ENCODE measurements at regions not wholly inside any gene's neighbourhood (a gene's known extent, or its start where the extent isn't known, plus 50 kb on each side); places are given as distances from the start of the nearest gene placed in this dataset.
"Not testable (repeated sequence)": the region's sequence is repeated elsewhere in the genome, so short reads cannot be mapped to it uniquely, and the experiment has no call there.

DNA sequence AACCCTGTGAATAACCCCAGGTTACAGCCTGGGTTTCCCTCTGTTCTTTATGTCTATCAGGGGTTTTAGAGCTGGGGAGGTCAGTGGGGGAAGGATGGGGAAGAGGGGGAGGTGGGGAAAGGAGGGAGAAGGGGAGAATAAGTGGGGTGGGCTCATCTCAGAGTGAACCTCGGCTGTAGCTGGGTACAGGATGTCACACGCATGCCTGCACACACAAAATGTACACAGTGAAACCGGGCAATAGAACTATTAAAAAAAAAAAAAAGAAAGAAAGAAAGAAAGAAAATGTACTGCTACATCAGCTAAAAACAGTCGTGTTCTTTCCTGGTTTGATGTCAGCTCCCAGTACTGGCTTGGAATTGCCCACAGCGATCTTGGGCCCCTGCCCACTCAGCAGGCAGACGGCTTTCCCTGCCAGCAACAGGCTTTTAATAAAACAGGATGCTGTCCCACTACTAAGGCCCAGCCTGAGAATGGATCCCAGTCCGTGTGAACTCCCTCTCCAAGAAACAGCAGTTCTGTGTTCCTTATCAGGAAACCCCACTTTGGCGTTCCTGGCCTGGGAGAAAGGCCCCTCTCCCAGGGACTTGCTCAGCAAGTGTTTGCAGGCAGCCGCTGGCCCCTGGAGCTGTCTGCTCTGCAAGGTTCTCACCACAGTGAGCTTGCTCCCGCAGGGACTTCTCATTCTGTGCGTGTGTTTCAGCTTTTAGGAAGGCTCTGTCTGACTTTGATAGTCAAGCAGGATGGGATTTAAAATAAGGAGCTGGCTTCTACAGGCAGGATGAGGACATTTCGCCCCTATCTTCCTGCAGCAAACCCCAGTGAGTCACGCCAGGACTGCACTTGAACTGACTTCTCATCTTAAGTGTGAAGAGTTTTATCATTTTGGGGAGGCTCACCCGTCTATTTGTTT, 225.6 kb downstream of the BCL2L11 start:
- H3K27me3 ChIP-seq; H3K36me3 ChIP-seq; H3K27ac ChIP-seq; H3K4me1 ChIP-seq (ENCODE audit: control insufficient read depth in 1 of 2, insufficient read depth in 1 of 2, low read depth in 1 of 2, low read length in 1 of 2); H3K9me3 ChIP-seq; H3K4me3 ChIP-seq (ENCODE audit: low read depth in 1 of 2, low read length in 1 of 2): not testable (repeated sequence)

DNA sequence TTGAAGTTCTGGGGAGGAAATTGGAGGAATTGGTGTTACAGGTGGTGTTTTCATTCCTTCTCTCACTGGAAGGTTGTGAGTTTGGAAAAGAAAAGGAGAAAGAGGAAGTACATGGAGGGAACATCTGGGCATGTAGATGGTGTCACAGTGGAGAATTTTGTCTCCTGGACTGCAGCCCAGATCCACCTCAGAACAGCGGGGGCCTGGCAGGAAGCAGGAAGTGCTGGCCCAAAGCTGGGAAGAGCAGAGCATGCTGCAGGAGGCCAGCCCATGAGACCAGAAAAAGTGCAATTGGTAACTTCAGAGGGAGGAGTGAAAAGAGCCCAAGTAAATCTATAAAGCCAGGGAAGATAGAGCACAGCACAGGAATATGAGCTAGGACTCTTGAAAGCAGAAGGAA, 227.0 kb downstream of the BCL2L11 start:
- H3K4me1 ChIP-seq (ENCODE audit: control insufficient read depth in 1 of 2, insufficient read depth in 1 of 2, low read depth in 1 of 2, low read length in 1 of 2); H3K27ac ChIP-seq; H3K4me3 ChIP-seq (ENCODE audit: low read depth in 1 of 2, low read length in 1 of 2); H3K27me3 ChIP-seq; H3K36me3 ChIP-seq; H3K9me3 ChIP-seq: not testable (repeated sequence)

DNA sequence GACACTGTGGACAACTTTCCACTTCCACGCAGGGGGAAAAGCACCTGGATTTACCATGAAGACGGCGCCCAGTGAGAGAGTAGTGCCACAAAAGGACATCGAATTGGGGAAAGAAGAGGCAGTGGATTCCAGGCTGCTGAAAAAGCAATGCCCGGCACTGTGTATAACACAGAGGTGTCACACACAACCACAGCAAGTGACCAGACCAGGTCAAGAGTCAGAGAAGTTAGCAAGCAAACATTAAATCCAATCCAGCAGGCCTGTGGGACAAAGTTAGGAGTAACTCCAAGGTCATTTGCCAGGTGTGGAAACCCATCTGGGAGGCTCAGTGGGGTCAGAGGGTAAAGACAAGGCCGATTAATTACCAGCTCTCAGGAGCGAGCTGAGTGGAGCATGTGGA, 227.6 kb downstream of the BCL2L11 start:
- H3K9me3 ChIP-seq; H3K27me3 ChIP-seq; H3K36me3 ChIP-seq; H3K27ac ChIP-seq; H3K4me3 ChIP-seq (ENCODE audit: low read depth in 1 of 2, low read length in 1 of 2); H3K4me1 ChIP-seq (ENCODE audit: control insufficient read depth in 1 of 2, insufficient read depth in 1 of 2, low read depth in 1 of 2, low read length in 1 of 2): not testable (repeated sequence)

DNA sequence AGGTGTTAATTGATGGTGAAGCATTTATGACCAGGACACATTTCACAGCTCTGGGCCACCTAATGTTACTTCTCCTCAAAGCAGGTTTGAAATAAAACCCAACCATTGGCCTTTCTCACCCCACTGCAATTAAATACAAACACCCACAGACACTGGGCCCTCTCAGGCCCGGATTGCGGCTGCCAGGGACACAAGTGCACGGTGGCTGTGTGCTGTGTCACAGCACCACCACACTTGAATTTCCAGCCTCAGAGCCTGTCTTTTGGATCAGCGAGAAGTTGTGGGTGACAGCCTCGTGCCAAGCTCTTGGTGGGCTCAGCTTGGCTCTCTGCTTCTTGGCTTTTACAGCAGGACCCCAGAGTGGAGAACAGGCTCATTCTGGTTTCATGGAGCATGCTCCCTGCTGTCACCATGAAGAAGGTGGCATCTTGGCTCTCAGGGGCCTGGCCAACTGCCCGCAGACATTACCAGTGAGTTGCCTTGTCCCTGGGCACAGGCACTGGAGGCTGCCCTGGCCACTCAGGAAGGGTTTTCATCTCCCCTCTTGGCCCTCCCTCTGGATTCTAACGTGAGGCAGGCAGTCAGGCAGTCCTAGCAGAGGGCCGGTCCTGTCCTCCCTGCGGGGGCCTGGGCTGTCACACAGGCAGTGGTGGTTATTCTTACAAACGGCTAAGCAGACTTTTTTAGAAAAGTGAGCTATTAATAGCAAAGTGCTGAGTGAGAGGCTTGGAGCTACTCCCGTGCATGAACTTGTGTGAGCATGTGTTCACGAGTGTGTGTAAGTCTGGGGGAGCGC, 234.5 kb downstream of the BCL2L11 start:
- H3K9me3 ChIP-seq; H3K4me1 ChIP-seq (ENCODE audit: control insufficient read depth in 1 of 2, insufficient read depth in 1 of 2, low read depth in 1 of 2, low read length in 1 of 2); H3K27me3 ChIP-seq; H3K27ac ChIP-seq; H3K36me3 ChIP-seq; H3K4me3 ChIP-seq (ENCODE audit: low read depth in 1 of 2, low read length in 1 of 2): not testable (repeated sequence)

DNA sequence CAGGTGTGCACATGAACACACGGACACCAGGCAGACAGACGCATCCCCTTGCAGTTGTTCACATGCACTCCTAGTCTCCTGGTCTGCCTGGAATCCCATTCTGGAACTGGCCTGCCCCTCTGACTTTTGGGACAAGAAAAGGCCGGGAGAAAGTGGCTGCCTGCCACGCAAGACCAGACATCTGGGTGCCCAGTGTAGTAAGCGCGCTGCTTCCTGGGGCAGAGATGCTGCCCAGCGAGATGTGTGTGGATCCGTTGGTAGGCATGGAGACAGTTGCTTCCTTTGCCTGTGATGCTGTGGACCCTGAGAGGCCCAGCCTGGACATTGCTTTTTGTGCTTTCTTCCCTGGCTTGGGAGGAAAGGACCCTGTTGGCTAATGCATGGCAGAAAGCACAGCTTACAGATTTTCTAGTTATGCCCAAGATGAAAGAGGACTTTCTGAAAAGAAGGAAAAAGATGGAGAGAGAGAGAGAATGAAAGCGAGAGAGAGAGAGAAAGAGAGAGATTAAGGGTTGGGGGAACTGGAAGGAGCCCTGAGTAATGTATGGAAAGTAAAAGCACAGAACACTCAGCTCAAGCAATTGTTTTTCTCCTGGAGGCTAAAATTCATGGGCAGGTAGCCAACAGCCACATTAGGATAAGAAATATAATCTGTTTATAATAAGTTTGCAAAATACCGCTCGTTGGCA, 235.3 kb downstream of the BCL2L11 start:
- not testable (repeated sequence) for H3K36me3 ChIP-seq; H3K27me3 ChIP-seq; H3K4me3 ChIP-seq (ENCODE audit: low read depth in 1 of 2, low read length in 1 of 2); H3K9me3 ChIP-seq; H3K4me1 ChIP-seq (ENCODE audit: control insufficient read depth in 1 of 2, insufficient read depth in 1 of 2, low read depth in 1 of 2, low read length in 1 of 2); H3K27ac ChIP-seq

DNA sequence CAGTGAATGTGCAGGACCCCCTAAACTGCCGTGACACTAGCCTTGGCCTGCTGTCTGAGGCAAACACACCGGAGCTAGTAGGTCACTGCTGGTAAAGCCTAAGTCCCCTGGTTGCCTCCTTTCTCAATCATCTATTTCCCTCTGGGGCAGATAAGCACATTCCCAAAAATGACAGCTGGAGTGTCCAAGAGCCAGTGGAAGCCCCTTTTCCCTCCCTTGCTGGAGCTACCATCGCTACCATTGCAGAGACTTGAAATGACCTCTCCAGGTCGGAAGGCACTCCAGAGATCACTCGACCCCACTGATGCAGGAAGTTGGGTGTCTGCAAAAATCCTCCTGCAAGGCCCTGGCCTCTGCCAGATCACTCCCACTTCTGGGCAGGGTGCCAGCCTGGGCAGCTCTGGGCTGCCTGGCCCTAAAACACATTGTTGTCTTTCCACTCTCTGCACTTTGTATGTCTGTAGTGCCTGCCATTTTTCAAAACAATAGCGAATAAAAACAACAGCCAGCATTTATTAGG, 235.9 kb downstream of the BCL2L11 start:
- not testable (repeated sequence) for H3K36me3 ChIP-seq

DNA sequence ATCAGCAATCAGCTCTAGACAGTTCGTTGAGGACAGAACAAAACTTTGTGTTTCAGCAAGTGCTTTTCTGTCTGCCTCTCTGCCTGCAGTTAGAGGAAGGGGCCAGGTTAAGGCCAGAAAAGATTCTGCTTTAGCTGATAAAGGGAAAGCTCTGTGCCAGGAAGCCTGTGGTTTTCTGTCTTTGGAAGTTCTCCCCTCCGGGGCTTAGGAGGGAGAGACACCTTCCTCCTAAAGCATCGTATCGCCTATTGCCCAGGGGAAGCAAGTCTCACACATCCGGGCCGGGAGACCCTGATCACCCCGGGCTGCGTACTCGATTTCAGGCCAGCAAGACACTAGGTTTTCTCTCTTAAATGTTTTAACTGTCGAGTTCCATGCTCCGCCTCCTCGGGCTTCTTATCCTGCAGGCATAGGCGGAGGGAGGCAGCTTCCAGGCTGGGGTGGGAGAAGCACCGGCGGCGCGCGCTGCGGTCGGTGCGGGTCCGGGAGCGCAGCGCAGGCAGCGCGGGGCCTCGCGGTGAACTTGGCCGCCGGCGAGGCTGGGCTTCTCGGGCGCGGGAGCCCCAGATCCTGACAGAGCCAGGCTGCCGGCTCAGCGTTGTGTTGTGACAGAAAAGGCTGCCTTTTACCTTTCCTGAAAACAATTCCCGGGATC, 245.4 kb downstream of the BCL2L11 start:
- not testable (repeated sequence) for H3K4me1 ChIP-seq (ENCODE audit: control insufficient read depth in 1 of 2, insufficient read depth in 1 of 2, low read depth in 1 of 2, low read length in 1 of 2); H3K4me3 ChIP-seq (ENCODE audit: low read depth in 1 of 2, low read length in 1 of 2); H3K27ac ChIP-seq; H3K36me3 ChIP-seq; H3K9me3 ChIP-seq
- H3K27me3 ChIP-seq: peaks cover 14% of the 10 kb centered on the region

More for the DNA sequence above, 235.9 kb downstream of the BCL2L11 start:
- not testable (repeated sequence) for H3K4me3 ChIP-seq (ENCODE audit: low read depth in 1 of 2, low read length in 1 of 2); H3K9me3 ChIP-seq; H3K27me3 ChIP-seq; H3K27ac ChIP-seq; H3K4me1 ChIP-seq (ENCODE audit: control insufficient read depth in 1 of 2, insufficient read depth in 1 of 2, low read depth in 1 of 2, low read length in 1 of 2)

DNA sequence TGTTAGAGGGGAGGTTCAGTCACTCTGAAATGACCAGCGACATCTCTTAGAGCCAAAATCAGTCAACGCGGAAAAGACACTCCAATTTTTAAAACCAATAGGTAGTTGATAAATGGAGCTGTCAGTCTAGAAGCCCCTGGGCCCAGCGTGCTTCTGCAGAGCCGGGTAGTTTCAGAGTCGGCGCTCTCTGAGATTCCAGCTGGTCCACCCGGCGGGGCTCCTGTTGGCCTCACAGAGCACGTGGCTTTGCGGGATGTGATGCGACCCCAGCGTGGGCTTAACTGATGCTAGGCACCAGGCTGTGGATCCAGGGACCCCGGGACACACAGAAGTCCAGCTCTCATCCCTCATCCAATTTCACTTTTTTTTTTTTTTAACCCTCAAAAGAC, 245.9 kb downstream of the BCL2L11 start:
- not testable (repeated sequence) for H3K9me3 ChIP-seq; H3K27ac ChIP-seq; H3K4me1 ChIP-seq (ENCODE audit: control insufficient read depth in 1 of 2, insufficient read depth in 1 of 2, low read depth in 1 of 2, low read length in 1 of 2); H3K36me3 ChIP-seq; H3K4me3 ChIP-seq (ENCODE audit: low read depth in 1 of 2, low read length in 1 of 2)
- peaks cover 14% of the 10 kb centered on the region for H3K27me3 ChIP-seq

DNA sequence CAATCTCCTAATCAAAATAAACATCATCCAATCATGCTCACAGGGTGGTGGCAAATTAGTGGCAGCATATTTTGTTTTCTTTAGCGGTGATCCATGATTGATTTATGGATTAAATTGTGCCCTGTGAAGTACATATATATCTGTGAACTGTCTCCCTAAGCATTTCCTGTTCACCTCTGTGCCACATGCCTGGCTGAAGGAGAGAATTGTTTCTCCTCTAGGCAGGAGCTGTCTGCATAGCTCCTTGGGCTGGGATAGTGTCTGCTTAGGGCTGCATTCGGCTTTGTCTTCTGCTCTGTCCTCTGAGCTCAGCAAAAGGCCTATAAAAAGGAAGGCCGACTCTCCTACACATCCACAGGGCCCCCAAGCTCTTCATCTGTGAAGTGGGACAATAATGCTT, 246.4 kb downstream of the BCL2L11 start:
- not testable (repeated sequence) for H3K27ac ChIP-seq; H3K36me3 ChIP-seq; H3K9me3 ChIP-seq; H3K4me3 ChIP-seq (ENCODE audit: low read depth in 1 of 2, low read length in 1 of 2); H3K4me1 ChIP-seq (ENCODE audit: control insufficient read depth in 1 of 2, insufficient read depth in 1 of 2, low read depth in 1 of 2, low read length in 1 of 2)
- peaks cover 14% of the 10 kb centered on the region for H3K27me3 ChIP-seq

DNA sequence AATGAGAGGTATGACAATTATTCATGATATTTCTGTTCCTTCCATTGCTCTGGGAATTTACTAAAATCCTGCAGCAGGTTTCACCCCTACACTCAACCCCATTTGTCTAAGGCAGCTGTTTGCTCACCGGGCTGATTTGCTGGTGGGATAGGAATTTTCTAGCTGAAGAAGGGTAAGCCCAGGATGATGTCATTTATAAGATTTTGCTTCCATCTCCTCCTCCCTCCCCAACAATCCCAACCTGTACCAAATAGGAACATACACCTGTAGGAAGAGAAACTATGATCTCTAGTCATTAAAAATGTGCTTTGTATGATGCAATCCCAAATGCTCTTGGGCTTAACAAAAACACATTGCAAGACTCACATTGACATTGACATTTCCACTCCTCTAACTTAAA, 247.2 kb downstream of the BCL2L11 start:
- H3K4me1 ChIP-seq (ENCODE audit: control insufficient read depth in 1 of 2, insufficient read depth in 1 of 2, low read depth in 1 of 2, low read length in 1 of 2); H3K36me3 ChIP-seq; H3K9me3 ChIP-seq; H3K4me3 ChIP-seq (ENCODE audit: low read depth in 1 of 2, low read length in 1 of 2); H3K27ac ChIP-seq: not testable (repeated sequence)
- peaks cover 14% of the 10 kb centered on the region for H3K27me3 ChIP-seq

DNA sequence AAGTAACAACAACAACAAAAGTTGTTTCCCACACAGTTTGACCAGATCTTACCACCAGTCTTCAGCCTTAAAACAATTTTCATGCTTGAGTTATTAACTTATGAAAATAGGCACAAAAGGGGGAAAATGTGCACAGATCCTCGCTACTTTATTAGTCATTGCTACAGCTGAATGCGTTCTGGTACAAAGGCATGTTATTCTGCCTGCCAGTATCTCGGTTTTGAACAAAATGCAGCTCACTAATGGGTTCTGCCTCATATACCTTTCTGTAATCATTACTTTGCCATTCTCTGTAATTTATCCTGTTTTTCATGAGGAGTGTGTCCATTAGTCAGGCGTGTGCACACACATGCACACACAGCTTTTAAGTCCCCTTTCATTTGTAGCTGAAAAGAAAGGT, 247.6 kb downstream of the BCL2L11 start:
- H3K27me3 ChIP-seq: peaks cover 14% of the 10 kb centered on the region
- H3K9me3 ChIP-seq; H3K27ac ChIP-seq; H3K4me1 ChIP-seq (ENCODE audit: control insufficient read depth in 1 of 2, insufficient read depth in 1 of 2, low read depth in 1 of 2, low read length in 1 of 2); H3K4me3 ChIP-seq (ENCODE audit: low read depth in 1 of 2, low read length in 1 of 2); H3K36me3 ChIP-seq: not testable (repeated sequence)

DNA sequence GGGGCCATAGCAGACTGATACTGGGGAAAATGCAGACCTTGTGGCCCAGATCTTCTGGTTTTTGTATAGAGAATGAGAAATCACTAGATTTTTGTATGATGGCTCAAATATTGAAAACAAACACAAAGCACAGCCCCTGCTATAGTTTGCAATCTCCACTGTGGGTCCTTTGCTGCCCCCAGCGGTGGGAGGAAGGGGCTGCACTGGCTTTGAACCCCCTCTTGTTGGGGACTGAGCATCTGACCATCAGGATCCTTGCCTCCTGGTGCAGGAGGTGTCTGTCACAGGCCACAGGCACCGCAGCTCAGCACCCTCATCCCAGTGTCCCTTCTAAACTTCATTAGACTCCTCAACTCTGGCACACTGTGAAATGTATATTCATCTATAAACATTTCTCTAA, 252.3 kb downstream of the BCL2L11 start:
- H3K36me3 ChIP-seq; H3K27me3 ChIP-seq; H3K27ac ChIP-seq; H3K9me3 ChIP-seq; H3K4me3 ChIP-seq (ENCODE audit: low read depth in 1 of 2, low read length in 1 of 2): not testable (repeated sequence)
- peaks cover 13 to 17% of the 10 kb centered on the region in 2 experiments for H3K4me1 ChIP-seq (ENCODE audit: control insufficient read depth in 1 of 2, insufficient read depth in 1 of 2, low read depth in 1 of 2, low read length in 1 of 2)

DNA sequence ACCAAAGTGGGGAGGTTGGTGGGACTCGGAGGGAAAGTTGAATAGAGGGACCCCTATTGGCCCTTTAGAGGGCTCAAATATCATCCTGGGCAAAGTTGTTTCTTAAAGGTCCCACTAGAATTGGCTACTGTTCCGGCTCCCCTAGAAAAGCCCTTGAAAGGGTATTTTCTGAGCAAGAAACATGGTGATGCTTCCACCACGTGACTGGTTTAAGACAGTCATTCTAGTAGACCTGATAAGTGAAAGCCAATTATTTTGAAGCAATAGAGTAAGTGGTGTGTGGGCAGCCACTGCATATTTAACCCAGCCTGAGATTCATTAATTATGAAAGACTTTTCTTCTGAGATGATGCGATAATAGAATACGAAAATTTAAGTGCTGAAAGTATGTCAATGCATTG, 253.3 kb downstream of the BCL2L11 start:
- not testable (repeated sequence) for H3K36me3 ChIP-seq; H3K9me3 ChIP-seq; H3K27me3 ChIP-seq; H3K4me3 ChIP-seq (ENCODE audit: low read depth in 1 of 2, low read length in 1 of 2); H3K27ac ChIP-seq
- peaks cover 13 to 17% of the 10 kb centered on the region in 2 experiments for H3K4me1 ChIP-seq (ENCODE audit: control insufficient read depth in 1 of 2, insufficient read depth in 1 of 2, low read depth in 1 of 2, low read length in 1 of 2)

Measured in neutrophil (primary cell).